GM12873 (cell line): ENCODE measurements at regions not wholly inside any gene's neighbourhood (a gene's known extent, or its start where the extent isn't known, plus 50 kb on each side); places are given as distances from the start of the nearest gene placed in this dataset.
A peak's percentile ranks its signal among the peaks of the same experiment; 100 is the strongest.

Experiments used
- CTCF ChIP-seq: IDR thresholded peaks from 2 replicates; pipeline ENCODE4 v1.5.1; 2012; ENCODE audit warnings: low read depth, mild to moderate bottlenecking, moderate library complexity, low read length, control low read depth; ENCODE audit not compliant: insufficient read depth; ENCODE audit errors: missing control alignments

- TF ChIP-seq CTCF = no peak
Measured at GRCh38 chr1:93740601-93741031, 59.0 kb upstream of the BCAR3 start.

GRCh38 chr1:93740157-93740556 lies 58.5 kb upstream of the BCAR3 start:
- TF ChIP-seq CTCF = no peak

- TF ChIP-seq CTCF = no peak
Measured at GRCh38 chr1:93739472-93739871, 57.8 kb upstream of the BCAR3 start.

- TF ChIP-seq CTCF = no peak
Measured at GRCh38 chr1:93738926-93739325, 57.3 kb upstream of the BCAR3 start.

- no peak for TF ChIP-seq CTCF
Measured at GRCh38 chr1:93738075-93738622, 56.5 kb upstream of the BCAR3 start.

- TF ChIP-seq CTCF = no peak
Measured at GRCh38 chr1:93735722-93736121, 54.1 kb upstream of the BCAR3 start.

GRCh38 chr1:93734999-93735398 lies 53.4 kb upstream of the BCAR3 start:
- TF ChIP-seq CTCF = peak; percentile 57
